ENCODE measurements at regions not wholly inside any gene's neighbourhood (a gene's known extent, or its start where the extent isn't known, plus 50 kb on each side); places are given as distances from the start of the nearest gene placed in this dataset.

DNA sequence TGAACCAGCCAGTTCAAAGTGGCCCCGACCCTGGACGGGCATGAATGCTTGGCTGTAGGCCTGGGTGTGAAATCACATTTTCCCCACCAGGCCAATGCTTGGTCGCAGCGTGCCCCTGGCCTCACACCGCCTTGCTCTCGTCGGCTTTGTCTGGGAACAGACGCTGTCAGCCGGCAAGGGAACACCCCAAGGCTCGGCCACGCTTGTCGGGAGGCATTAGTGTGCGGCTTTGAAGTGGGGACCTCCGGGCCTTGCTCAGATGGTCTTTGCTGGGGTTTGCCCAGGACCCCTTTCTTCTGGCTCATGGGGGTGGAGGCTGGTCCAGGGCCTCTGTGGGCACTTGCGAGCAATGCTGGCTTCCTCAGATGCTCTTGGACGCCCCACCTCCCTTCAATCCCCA, 79.1 kb downstream of the INHBB start:
- no peak for DNase-seq (ENCODE audit: low read depth in 2 of 2)

DNA sequence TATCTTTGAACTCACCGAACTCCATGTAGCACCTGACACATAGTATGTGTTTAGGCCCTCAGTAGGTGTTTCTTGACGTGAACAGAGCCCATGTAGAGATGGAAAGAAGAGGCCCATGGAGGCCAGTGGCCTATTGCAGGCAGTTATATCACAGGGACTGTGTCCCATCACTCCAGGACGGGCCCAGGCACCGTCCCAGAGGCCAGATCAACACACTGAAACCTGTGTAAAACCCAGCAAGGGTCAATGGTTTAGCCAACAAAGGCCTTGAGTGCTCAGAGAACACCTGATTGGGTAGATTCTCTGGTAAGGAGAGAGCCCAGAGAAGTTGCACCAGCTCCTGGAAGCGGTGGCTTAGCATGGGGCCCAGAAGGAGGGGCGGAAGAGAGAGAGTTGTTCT, 82.8 kb downstream of the INHBB start:
- no peak for DNase-seq (ENCODE audit: low read depth in 2 of 2)

DNA sequence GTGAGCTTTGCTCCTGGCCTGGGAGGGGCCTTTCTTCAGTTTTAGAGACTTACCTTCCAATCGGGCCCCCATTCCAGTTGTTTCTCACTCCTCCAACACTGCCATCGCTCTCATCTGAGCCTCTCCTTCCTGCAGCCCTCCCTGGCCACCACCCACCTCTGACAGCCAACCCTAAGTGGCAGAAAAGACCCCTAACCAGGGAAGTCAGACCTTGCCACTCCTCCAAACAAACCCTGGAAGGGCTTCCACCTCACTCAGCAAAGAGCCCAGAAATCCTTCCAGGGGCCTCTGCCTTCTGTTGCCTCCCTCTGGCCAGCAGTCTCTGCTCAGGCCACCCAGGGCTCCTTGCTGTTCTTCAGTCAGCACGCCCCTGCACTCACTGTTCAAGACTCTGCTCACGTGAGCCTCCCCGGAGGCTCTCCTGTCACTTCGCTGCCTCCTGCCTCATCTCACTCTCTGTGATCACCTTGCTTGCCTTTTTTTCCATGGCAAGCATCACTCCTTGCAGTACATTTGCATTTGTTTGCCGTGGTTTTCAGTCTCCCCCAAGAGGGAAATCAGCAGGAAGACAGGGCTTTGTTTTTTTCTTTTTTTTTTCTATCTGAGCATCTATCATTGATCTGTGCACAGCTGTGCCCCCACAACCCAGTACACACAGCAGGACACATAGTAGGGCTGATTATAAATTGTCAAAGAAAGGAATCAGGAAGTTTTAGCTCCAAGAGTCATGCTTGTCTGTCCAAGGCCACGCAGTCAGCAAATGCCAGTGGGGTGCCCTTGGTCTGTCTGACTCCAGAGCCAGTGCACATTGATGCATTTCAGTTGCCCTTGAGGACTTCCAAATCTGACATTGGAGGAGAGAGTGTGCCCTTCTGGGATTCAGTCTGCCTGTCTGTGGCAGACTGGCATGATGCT, 83.9 kb downstream of the INHBB start:
- DNase-seq (ENCODE audit: low read depth in 2 of 2) = no peak

DNA sequence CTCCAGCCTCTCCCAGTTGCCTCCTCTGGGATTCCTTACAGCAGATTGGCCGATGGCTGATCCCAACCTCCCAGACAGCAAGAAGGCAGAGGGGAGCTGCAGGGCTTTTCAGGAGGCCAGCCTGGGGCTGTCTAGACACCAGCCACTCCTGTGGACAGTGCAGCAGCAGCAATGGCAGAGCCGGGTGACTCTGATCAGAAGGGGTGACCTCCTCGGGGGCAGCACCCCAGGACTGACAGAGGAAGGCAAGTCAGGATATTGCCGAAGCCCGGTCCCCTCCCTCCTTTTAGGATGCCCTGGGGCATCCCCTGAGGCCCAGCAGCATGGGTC, 84.5 kb downstream of the INHBB start:
- no peak for DNase-seq (ENCODE audit: low read depth in 2 of 2)

DNA sequence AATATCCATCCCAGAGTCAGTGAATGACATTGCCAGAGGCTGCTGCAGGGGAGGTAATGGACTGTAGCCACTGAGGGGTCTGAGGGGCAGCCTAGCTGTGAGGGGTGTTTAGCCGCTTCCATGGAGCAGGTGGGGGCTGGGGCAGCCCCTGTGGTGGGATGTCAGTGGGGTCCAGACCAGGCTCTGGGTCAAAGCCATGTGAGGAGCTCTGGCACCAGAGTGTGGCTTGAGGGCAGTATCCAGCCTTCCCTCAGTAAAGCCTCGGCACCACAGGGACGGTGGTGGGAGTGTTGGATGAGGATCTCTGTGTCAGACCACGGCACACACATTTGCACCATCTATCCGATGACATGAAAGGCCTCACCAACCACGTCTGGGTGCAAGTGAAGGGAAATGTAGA, 85.0 kb downstream of the INHBB start:
- DNase-seq (ENCODE audit: low read depth in 2 of 2) = no peak

DNA sequence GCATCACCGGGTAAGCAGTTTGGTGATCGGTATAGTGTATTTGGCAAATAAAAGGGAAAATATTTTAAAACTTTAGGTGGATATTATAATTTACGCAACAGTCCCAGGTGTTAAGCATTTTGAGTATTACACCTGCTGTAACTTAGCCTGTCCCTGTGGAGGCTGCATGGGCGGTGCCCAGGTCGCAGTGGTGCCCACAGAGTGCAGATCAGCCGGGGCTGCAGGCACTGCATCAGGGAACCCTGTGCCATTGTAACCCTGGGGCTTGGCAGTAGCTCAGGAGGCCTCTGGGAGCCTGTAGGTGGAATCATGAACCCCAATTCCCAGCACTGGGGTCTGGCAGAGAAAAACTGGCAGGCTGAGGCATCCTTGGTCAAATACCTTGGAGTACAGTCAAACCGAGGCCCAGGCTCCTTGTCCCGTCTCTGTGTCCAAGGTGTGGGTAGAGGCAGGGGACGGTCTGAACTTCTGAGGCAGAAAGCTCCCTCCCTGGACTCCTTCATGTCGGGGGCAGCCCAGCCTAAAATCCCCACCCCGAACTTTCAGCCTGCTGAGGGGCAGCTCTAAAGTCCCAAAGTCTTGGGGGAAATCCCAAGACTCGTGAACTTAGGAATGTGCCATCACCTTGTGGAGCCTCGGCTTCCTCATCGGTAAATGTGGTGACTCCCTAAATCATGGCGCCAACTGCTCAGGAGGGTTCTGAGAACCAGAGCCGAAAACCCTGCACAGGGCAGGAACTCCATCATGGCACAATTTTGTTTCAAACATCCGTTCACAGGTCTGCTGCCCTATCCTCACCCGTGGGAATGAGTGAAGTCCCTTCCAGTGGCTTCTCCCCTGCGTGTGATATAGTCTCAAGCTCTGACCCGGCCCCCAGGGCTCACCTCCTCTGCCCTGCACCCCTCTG, 85.7 kb downstream of the INHBB start:
- no peak for DNase-seq (ENCODE audit: low read depth in 2 of 2)

DNA sequence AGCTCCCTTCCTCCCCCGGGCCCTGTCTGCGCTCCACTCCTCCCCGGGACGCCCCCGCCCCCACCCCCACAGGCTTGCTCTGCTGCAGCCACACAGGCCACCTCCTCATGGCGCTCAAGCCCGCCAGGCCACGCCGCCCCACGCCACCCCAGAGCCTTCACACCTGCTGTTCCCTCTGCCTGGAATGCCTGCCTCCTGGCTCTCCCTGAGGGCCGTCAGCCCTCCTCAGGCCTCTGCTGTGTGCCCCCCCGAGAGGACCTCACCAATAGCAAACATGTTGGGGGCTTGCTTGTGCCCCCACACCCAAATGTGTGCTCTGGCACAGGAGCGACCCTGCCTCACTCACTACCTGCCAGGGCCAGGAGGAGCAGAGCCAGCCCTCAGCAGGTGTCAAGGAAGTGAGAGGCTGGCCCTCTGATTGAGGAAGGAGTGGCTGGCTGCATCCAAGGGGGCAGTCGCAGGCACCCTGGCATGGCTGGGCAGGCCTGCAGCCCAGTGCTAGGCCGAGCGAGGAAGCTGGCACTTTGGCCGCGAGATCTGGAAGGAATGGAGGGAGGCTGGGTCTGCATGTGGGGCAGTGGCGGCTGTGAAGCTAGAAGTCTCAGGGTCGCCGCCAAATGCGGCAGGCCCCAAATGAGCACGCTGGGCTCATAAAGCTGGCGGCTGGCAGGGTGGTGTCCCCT, 86.5 kb downstream of the INHBB start:
- no peak for DNase-seq (ENCODE audit: low read depth in 2 of 2)

DNA sequence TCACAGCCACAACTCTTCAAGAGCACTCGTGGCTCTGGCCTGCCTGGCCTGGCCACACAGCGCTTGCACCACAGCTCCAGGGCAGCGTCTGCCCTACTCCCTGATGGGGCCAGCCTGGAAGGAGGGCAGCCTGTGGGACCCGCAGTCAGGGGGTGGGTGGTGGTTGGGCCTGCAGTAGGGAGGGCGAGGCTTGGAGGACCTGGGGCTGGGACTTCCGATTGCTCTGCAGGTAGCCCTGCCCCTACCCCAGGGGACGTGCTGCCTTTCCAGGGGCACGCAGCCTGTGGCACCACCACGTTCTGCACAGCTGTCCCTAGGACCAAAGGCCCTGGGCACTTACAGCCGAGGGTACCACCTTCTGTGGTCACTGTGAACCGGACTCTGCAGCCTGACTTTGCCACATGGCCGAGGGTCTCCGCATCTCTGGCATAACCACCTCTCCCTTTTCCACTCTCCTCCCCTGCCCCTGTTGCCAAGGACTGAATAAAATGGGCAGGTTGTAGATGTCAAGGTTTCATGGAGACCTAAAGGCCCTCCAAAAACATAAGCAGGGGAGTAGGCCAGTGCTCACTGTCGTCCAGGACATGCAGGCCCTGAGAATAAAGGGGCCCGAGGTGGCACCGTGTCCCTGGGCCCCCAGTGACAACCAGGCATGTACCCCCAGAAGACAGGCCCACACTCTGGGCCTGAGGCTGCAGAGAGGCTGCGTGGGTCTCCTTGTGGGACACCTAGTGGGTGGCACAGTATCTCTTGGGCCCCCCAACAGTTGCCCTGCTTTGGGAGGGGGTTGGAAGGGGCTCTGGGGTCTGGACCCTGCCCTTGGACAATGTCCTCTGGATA, 87.3 kb downstream of the INHBB start:
- no peak for DNase-seq (ENCODE audit: low read depth in 2 of 2)

DNA sequence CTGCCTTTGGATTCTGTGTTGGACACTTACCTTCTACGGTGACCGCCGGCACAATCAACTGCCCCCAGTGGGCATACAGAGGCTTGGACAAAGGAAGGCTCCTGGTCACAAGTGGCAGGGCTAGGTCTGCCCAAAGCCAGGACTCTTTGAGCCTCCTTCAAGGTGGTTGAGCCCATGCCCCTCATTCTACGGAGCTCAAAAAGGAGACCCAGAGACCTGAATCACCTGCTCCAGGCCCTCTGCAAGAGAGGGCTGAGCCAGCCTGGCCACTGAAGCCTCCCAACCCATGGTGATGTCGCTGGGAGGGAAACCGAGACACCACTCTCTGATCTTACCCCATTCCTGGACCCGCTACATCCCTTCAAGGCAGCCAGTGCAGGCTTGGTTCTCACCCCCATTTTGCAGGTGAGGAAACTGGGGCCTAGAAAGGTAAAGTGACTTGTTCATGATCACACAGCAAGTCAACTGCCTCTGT, 87.9 kb downstream of the INHBB start:
- no peak for DNase-seq (ENCODE audit: low read depth in 2 of 2)

DNA sequence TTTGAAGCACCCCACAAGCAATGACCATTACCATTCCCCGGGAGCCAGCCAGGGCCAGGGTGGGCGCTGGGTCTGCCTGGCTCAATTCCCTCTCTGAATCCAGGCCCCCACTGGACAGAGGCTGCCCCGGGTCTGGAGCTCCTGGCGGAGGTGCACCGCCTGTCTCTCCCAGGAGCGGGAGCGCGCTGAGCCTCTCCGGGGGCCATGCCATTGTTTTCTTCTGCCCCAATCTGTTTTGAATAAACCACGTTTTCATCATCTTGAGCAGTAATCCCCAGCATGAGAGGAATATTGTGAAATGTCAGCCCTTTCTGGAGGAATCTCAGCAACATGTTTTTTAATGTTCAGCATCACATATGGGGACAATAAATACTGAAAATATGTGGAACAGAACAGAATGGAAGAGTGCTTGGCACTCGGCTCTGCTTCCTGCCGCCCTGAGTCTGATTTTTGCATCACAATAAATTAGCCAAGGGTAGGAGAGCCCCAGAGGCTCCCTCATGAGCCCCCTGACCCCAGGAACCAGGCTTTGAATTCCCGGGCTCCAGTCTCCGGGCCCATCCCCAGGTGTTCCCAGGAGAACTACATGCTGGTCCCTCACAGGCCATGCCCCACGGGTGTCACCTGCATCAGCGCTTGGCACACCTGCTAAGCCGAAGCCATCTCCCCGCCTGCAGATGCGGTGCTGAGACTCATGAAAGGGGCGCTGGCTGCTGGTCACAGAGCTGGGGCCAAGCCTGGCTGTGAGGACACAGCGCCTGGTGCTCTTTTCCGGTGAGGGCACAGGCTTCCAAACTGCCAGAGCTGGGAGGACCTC, 88.8 kb downstream of the INHBB start:
- DNase-seq (ENCODE audit: low read depth in 2 of 2) = no peak

DNA sequence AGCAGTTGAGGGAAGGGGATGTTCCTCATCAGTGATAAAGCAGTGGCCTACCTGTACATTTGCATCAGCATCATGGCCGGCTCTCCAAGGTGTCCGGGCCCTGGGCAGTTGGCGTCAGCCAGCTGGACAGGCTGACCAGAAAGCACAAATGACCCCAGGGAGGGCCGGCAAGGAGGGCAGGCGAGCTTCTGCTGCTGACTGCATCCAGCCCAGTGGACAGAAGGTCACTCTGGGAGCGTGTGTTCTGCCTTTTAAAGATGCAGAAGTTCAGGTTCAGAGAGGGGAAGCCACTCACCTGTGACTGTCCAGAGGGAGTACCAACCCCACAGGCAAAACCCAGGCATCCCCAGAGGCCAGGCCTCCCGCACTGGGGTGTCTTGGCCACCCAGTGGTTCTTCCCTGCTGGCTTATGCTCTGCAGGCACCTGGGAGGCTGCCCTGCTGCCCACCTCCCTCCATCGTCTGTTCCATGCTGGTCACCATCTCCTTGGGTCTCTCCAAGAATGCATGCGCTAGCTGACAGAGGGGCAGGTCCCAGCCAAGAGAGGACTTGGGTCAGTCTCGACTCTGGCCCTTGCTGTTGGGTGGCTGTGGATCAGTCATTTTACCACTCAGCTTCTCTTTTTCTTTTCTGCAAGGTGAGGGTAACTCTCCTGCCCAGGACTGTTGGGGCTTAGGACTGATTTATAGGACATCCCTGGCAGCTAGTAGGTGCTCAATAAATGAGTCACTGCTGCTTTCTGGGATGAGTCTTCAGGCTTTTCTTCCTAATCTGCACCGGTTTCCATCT, 89.9 kb downstream of the INHBB start:
- no peak for DNase-seq (ENCODE audit: low read depth in 2 of 2)

DNA sequence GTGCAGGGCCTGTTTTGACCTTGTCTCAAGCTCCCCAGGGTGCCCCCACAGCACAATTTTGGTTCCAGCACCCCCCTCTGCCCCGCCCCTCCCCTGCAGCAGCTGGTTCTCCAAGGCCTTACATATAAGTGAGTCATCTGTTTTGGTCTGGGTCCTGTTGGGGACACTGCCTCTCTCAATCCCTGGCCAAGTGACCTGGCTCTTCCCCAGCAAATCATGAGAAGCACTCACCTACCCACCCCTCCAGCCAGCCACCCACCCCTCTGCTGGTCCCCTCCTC, 90.5 kb downstream of the INHBB start:
- DNase-seq (ENCODE audit: low read depth in 2 of 2) = no peak

DNA sequence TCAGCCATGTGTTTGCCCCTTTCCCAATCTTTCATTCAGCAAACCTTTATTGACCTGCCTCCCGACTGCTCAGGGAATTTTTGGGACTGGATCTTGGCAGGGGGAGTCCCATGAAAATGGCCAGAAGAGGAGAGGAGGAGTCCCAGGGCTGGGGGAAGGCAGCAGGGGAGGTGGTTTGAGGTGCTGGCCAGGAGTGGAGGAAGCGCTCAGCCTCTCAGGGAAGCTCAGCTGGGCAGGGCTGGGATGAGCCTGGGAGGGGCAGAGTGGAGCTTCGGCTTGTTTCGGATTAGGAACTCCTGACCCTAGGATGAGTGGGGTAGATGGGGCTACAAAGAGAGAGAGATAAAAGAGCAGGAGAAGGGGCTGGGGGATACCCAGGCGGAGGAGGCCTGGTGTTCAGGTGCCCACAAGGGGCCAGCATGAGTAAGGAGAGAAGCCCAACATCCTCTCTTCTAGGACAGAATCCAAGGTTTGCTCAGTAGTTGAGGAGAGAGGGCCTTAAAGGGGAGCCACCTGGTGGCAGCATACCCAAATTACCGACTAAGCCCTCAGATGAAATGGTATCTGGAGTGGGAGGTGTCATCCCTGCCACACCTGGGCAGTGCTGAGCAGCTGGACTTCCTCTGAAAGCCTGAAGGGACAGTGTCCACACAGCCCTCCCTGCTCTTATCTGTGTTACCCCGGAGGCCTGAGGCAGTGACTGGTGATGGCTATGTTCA, 91.1 kb downstream of the INHBB start:
- DNase-seq (ENCODE audit: low read depth in 2 of 2) = peak; percentile 42 to 49

DNA sequence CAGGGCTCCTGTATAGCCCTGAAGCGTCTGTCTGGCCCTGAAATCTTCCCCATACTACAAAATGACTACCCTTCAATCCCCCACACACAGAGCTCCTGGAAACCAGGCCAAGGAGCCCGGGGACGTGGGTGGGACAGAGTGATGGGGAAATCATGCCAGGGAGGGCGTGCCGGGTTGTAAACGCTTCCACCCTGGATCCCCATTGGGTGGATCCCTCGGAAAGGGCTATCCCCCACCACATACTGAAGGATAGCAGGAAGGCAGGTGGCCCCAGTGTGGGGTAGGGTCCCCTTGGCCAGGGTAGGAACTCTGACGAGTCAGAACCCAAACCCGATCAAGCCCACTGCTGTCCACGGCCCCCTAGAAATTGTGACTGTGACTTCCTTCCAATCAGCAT, 91.7 kb downstream of the INHBB start:
- no peak for DNase-seq (ENCODE audit: low read depth in 2 of 2)

DNA sequence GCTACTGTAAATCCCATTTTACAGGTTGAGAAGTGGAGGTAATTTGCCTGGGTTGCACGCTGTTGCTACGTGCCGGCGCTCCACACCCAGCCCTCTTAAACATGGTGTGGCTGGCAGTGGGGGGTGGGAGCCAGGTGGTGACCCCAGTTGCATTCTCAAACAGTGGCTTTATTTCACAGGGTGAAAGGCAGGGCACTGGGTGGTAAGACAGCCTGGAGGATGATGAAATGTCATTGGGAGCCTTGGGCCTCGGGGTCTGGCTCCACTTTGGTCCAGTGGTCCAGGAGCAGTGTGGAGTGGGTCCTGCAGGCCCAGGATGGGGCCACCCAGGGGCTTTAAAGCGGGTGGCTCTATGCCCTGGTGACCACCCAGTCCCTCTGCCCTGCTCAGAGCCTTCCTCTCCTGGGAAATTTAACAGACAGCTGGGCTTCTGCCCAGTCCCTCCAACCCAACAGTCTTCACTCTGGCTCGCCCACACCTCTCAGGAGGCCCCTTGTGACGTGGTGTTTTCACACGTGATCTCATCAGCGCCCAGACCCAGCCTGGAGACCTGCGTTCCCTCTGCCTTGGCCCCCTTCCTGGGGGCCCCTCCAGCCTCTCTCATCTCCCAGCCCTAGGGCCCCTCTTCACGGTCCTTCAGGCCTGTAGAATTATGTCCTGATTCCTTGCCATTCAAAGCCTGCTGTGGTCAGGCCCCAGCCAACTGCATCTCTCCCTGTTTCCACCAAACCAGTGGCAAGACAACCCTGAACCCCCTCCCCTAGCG, 92.5 kb downstream of the INHBB start:
- DNase-seq (ENCODE audit: low read depth in 2 of 2) = no peak

DNA sequence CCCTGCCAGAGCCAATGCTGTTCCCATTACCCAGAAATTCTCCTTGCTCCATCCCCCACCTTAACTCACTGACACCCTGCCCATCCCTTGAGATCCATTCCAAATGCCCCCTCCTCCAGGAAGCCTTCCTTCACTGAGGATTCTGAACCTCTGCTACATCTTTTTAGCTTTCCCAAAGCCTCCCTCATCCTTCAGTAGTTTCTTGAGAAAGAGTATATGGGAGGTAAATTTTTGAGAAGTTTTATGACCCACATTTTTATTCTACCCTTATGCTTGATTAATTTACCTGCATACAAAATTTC, 93.1 kb downstream of the INHBB start:
- DNase-seq (ENCODE audit: low read depth in 2 of 2) = no peak

DNA sequence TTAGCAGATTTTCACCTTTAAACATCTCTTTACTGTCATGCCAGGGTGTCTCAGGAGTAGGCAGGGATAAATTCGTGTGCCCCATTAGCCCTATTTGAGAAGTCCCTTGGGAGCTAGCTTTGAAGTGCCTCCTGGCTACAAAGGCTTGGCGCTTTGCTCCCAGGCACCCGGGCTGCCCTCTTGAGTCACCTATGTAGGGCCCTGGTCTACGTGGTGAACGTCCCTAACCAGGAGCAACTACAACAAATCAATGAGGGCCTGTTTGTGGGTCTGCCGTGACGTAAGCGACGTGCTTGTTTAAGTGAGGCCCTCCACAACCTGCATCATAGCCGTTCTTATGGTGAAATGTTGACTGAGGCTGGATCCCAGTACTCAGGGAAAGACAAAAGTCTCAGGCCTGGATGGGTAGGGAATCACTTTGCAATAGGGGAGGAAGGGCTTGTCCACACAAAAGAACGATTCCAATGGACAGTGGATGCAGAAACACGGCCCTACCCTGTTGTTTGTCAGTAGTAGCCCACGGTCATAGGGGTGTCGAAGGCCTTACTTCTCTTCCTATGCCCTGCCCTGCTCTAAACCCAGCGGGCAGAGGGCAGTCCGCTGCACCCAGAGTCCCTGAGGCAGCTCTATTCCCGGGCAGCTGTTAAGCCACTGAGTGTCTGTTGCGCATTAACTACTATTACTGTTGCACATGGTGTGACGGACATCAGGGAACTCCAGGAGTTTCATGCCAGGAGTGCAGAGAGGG, 93.9 kb downstream of the INHBB start:
- DNase-seq (ENCODE audit: low read depth in 2 of 2) = no peak
